ENCODE measurements at regions not wholly inside any gene's neighbourhood (a gene's known extent, or its start where the extent isn't known, plus 50 kb on each side); places are given as distances from the start of the nearest gene placed in this dataset.
"Not testable (repeated sequence)": the region's sequence is repeated elsewhere in the genome, so short reads cannot be mapped to it uniquely, and the experiment has no call there.

- H3K27me3 Mint-ChIP-seq, result no peaks in the 10 kb centered on the region
- no peak overlapping the region for H3K27ac Mint-ChIP-seq
- H3K4me3 Mint-ChIP-seq, result no peak overlapping the region
- ChIA-PET CTCF (interaction anchor here (0.6 kb wide), 1 partner anchor 766 kb away, joined by 3 read pairs; no protein-coding TSS in a partner anchor), POLR2A (no interaction called here)
- peak; percentile 12 for DNase-seq
- peaks cover 2% of the 10 kb centered on the region for H3K36me3 Mint-ChIP-seq (ENCODE audit: low read depth)
- H3K9me3 Mint-ChIP-seq, result no peaks in the 10 kb centered on the region
- peaks cover 26% of the 10 kb centered on the region for H3K4me1 Mint-ChIP-seq
Measured at GRCh38 chr2:48233005-48233404, 81.5 kb upstream of the FOXN2 start.

- POLR2A ChIA-PET; H3K27ac Mint-ChIP-seq; DNase-seq; H3K27me3 Mint-ChIP-seq; H3K4me3 Mint-ChIP-seq; H3K9me3 Mint-ChIP-seq; H3K36me3 Mint-ChIP-seq (ENCODE audit: low read depth): not testable (repeated sequence)
- CTCF ChIA-PET, result interaction anchor here (0.6 kb wide), 1 partner anchor 767 kb away, joined by 3 read pairs; no protein-coding TSS in a partner anchor
- H3K4me1 Mint-ChIP-seq, result peaks cover 26% of the 10 kb centered on the region
Measured at GRCh38 chr2:48233824-48234223, 80.7 kb upstream of the FOXN2 start.

GRCh38 chr2:48235076-48235475, 79.4 kb upstream of the FOXN2 start:
- CTCF ChIA-PET, result interaction anchor here (0.8 kb wide), 1 partner anchor 169 kb away, joined by 4 read pairs; no protein-coding TSS in a partner anchor
- peaks cover 2% of the 10 kb centered on the region for H3K36me3 Mint-ChIP-seq (ENCODE audit: low read depth)
- no peaks in the 10 kb centered on the region for H3K9me3 Mint-ChIP-seq
- H3K4me3 Mint-ChIP-seq, result no peak overlapping the region
- no peak overlapping the region for H3K27ac Mint-ChIP-seq
- POLR2A ChIA-PET, result no interaction called here
- no peaks in the 10 kb centered on the region for H3K27me3 Mint-ChIP-seq
- peaks cover 26% of the 10 kb centered on the region for H3K4me1 Mint-ChIP-seq
- DNase-seq, result no peak

- CTCF ChIA-PET, result no interaction called here
- DNase-seq, result no peak
- peaks cover 18% of the 10 kb centered on the region for H3K4me1 Mint-ChIP-seq
- no peak overlapping the region for H3K27ac Mint-ChIP-seq
- no peaks in the 10 kb centered on the region for H3K27me3 Mint-ChIP-seq
- H3K4me3 Mint-ChIP-seq, result no peak overlapping the region
- no peaks in the 10 kb centered on the region for H3K9me3 Mint-ChIP-seq
- H3K36me3 Mint-ChIP-seq (ENCODE audit: low read depth), result no peaks in the 10 kb centered on the region
- POLR2A ChIA-PET, result no interaction called here
Measured at GRCh38 chr2:48238381-48238780, 76.1 kb upstream of the FOXN2 start.

- CTCF ChIA-PET, result no interaction called here
- Mint-ChIP-seq H3K4me1 (peaks cover 12% of the 10 kb centered on the region), H3K27me3 (no peaks in the 10 kb centered on the region), H3K27ac (no peak overlapping the region), H3K9me3 (no peaks in the 10 kb centered on the region), H3K4me3 (no peak overlapping the region), H3K36me3 (ENCODE audit: low read depth) (no peaks in the 10 kb centered on the region)
- no peak for DNase-seq
- POLR2A ChIA-PET, result no interaction called here
Measured at GRCh38 chr2:48240912-48241311, 73.6 kb upstream of the FOXN2 start.

GRCh38 chr2:48247206-48247605, 67.3 kb upstream of the FOXN2 start:
- Mint-ChIP-seq H3K4me1 (peaks cover 21% of the 10 kb centered on the region), H3K9me3 (peaks cover 2% of the 10 kb centered on the region), H3K36me3 (ENCODE audit: low read depth) (no peaks in the 10 kb centered on the region), H3K27me3 (no peaks in the 10 kb centered on the region), H3K27ac (no peak overlapping the region), H3K4me3 (no peak overlapping the region)
- DNase-seq, result no peak
- ChIA-PET CTCF (interaction anchor here (1.5 kb wide), 1 partner anchor 10 kb away, joined by 3 read pairs; no protein-coding TSS in a partner anchor), POLR2A (no interaction called here)

- ChIA-PET CTCF (interaction anchor here (0.7 to 1.5 kb wide), 2 partner anchors 9 to 45 kb away, joined by 3 read pairs; no protein-coding TSS in a partner anchor), POLR2A (interaction anchor here (0.6 kb wide), 1 partner anchor 19 kb away, joined by 9 read pairs; no protein-coding TSS in a partner anchor)
- Mint-ChIP-seq H3K36me3 (ENCODE audit: low read depth) (no peaks in the 10 kb centered on the region), H3K27me3 (no peaks in the 10 kb centered on the region), H3K27ac (no peak overlapping the region), H3K4me1 (peaks cover 21% of the 10 kb centered on the region), H3K4me3 (no peak overlapping the region), H3K9me3 (peaks cover 2% of the 10 kb centered on the region)
- DNase-seq, result no peak
Measured at GRCh38 chr2:48248251-48248933, 66.1 kb upstream of the FOXN2 start.

- peaks cover 2% of the 10 kb centered on the region for H3K9me3 Mint-ChIP-seq
- POLR2A ChIA-PET, result interaction anchor here (0.6 kb wide), 1 partner anchor 19 kb away, joined by 9 read pairs; no protein-coding TSS in a partner anchor
- CTCF ChIA-PET, result interaction anchor here (0.7 to 1.8 kb wide), 4 partner anchors 8 to 45 kb away, joined by 3 to 4 read pairs (median 3); no protein-coding TSS in a partner anchor
- H3K36me3 Mint-ChIP-seq (ENCODE audit: low read depth), result no peaks in the 10 kb centered on the region
- H3K4me1 Mint-ChIP-seq, result peaks cover 21% of the 10 kb centered on the region
- H3K4me3 Mint-ChIP-seq, result no peak overlapping the region
- DNase-seq, result no peak
- H3K27ac Mint-ChIP-seq, result no peak overlapping the region
- H3K27me3 Mint-ChIP-seq, result no peaks in the 10 kb centered on the region
Measured at GRCh38 chr2:48249025-48249424, 65.5 kb upstream of the FOXN2 start.

GRCh38 chr2:48249631-48250473, 64.6 kb upstream of the FOXN2 start:
- CTCF ChIA-PET, result interaction anchor here (1.2 to 1.8 kb wide), 2 partner anchors 8 to 25 kb away, joined by 3 to 4 read pairs; no protein-coding TSS in a partner anchor

GRCh38 chr2:48250474-48250844, 64.0 kb upstream of the FOXN2 start:
- POLR2A ChIA-PET, result no interaction called here

More at GRCh38 chr2:48249631-48250473, 64.6 kb upstream of the FOXN2 start:
- no peaks in the 10 kb centered on the region for H3K36me3 Mint-ChIP-seq (ENCODE audit: low read depth)
- H3K27ac Mint-ChIP-seq, result no peak overlapping the region
- POLR2A ChIA-PET, result no interaction called here
- no peak overlapping the region for H3K4me3 Mint-ChIP-seq
- no peaks in the 10 kb centered on the region for H3K27me3 Mint-ChIP-seq
- peaks cover 21% of the 10 kb centered on the region for H3K4me1 Mint-ChIP-seq
- peaks cover 2% of the 10 kb centered on the region for H3K9me3 Mint-ChIP-seq
- no peak for DNase-seq

GRCh38 chr2:48250943-48251342, 63.5 kb upstream of the FOXN2 start:
- H3K4me1 Mint-ChIP-seq, result peaks cover 21% of the 10 kb centered on the region
- ChIA-PET POLR2A (no interaction called here), CTCF (interaction anchor here (1.1 to 1.8 kb wide), 3 partner anchors 10 to 41 kb away, joined by 3 to 4 read pairs (median 3); no protein-coding TSS in a partner anchor)
- H3K36me3 Mint-ChIP-seq (ENCODE audit: low read depth), result no peaks in the 10 kb centered on the region
- no peak for DNase-seq
- no peaks in the 10 kb centered on the region for H3K27me3 Mint-ChIP-seq
- no peak overlapping the region for H3K27ac Mint-ChIP-seq
- peaks cover 2% of the 10 kb centered on the region for H3K9me3 Mint-ChIP-seq
- no peak overlapping the region for H3K4me3 Mint-ChIP-seq

More at GRCh38 chr2:48250474-48250844, 64.0 kb upstream of the FOXN2 start:
- Mint-ChIP-seq H3K36me3 (ENCODE audit: low read depth) (no peaks in the 10 kb centered on the region), H3K9me3 (peaks cover 2% of the 10 kb centered on the region), H3K4me3 (no peak overlapping the region), H3K4me1 (peaks cover 21% of the 10 kb centered on the region), H3K27ac (no peak overlapping the region), H3K27me3 (no peaks in the 10 kb centered on the region)
- no peak for DNase-seq
- CTCF ChIA-PET, result interaction anchor here (1.2 to 1.8 kb wide), 2 partner anchors 8 to 26 kb away, joined by 3 to 4 read pairs; no protein-coding TSS in a partner anchor

GRCh38 chr2:48251437-48252148, 62.9 kb upstream of the FOXN2 start:
- Mint-ChIP-seq H3K4me1 (peaks cover 21% of the 10 kb centered on the region), H3K27me3 (no peaks in the 10 kb centered on the region), H3K36me3 (ENCODE audit: low read depth) (no peaks in the 10 kb centered on the region), H3K27ac (no peak overlapping the region), H3K4me3 (no peak overlapping the region), H3K9me3 (peaks cover 2% of the 10 kb centered on the region)
- ChIA-PET CTCF (interaction anchor here (0.6 to 1.5 kb wide), 4 partner anchors 8 to 73 kb away, joined by 3 to 4 read pairs (median 3); no protein-coding TSS in a partner anchor), POLR2A (no interaction called here)
- no peak for DNase-seq
